ENCODE measurements at regions not wholly inside any gene's neighbourhood (a gene's known extent, or its start where the extent isn't known, plus 50 kb on each side); places are given as distances from the start of the nearest gene placed in this dataset.

GRCh38 chr4:3864742-3865721 is 98.8 kb downstream of the ADRA2C start:
- Mint-ChIP-seq H3K4me1 (ENCODE audit: low read depth, unreplicated experiment) (no peaks in the 10 kb centered on the region), H3K4me3 (ENCODE audit: low read depth, unreplicated experiment) (no peak overlapping the region), H3K27me3 (ENCODE audit: unreplicated experiment) (peaks cover 41% of the 10 kb centered on the region), H3K9me3 (ENCODE audit: low read depth, unreplicated experiment) (no peaks in the 10 kb centered on the region), H3K27ac (ENCODE audit: unreplicated experiment) (no peak overlapping the region), H3K36me3 (ENCODE audit: insufficient read depth, unreplicated experiment) (no peaks in the 10 kb centered on the region)
- BruUV-seq (replicated peaks): no TSS peak
- CTCF ChIA-PET: interaction anchor here (0.7 kb wide), 1 partner anchor 43 kb away, joined by 6 read pairs; no protein-coding TSS in a partner anchor
- intact Hi-C loops (cut with micrococcal nuclease; ENCODE audit: unreplicated experiment): no loop called here
- DNase-seq: no peak
- TF ChIP-seq CTCF (IDR thresholded peaks at IDR 0.05; ENCODE audit: unreplicated experiment): no peak

- intact Hi-C loops (cut with micrococcal nuclease; ENCODE audit: unreplicated experiment): no loop called here
- no peak overlapping the region for H3K27ac Mint-ChIP-seq (ENCODE audit: unreplicated experiment)
- no TSS peak for BruUV-seq (replicated peaks)
Observed at GRCh38 chr4:3865986-3866812, 100.0 kb downstream of the ADRA2C start.

GRCh38 chr4:3866813-3867129 is 100.6 kb downstream of the ADRA2C start:
- no peaks in the 10 kb centered on the region for H3K9me3 Mint-ChIP-seq (ENCODE audit: low read depth, unreplicated experiment)
- intact Hi-C loops (cut with micrococcal nuclease; ENCODE audit: unreplicated experiment): no loop called here
- DNase-seq: no peak
- no peak overlapping the region for H3K27ac Mint-ChIP-seq (ENCODE audit: unreplicated experiment)
- H3K27me3 Mint-ChIP-seq (ENCODE audit: unreplicated experiment): peaks cover 57% of the 10 kb centered on the region
- no TSS peak for BruUV-seq (replicated peaks)
- no peak overlapping the region for H3K4me3 Mint-ChIP-seq (ENCODE audit: low read depth, unreplicated experiment)
- CTCF ChIA-PET: no interaction called here
- no peaks in the 10 kb centered on the region for H3K36me3 Mint-ChIP-seq (ENCODE audit: insufficient read depth, unreplicated experiment)
- no peaks in the 10 kb centered on the region for H3K4me1 Mint-ChIP-seq (ENCODE audit: low read depth, unreplicated experiment)
- TF ChIP-seq CTCF (IDR thresholded peaks at IDR 0.05; ENCODE audit: unreplicated experiment): no peak

More at GRCh38 chr4:3865986-3866812, 100.0 kb downstream of the ADRA2C start:
- H3K4me3 Mint-ChIP-seq (ENCODE audit: low read depth, unreplicated experiment): no peak overlapping the region
- no peaks in the 10 kb centered on the region for H3K4me1 Mint-ChIP-seq (ENCODE audit: low read depth, unreplicated experiment)
- H3K9me3 Mint-ChIP-seq (ENCODE audit: low read depth, unreplicated experiment): no peaks in the 10 kb centered on the region
- DNase-seq: no peak
- no peak for TF ChIP-seq CTCF (IDR thresholded peaks at IDR 0.05; ENCODE audit: unreplicated experiment)
- CTCF ChIA-PET: interaction anchor here (0.7 kb wide), 1 partner anchor 44 kb away, joined by 6 read pairs; no protein-coding TSS in a partner anchor
- peaks cover 53% of the 10 kb centered on the region for H3K27me3 Mint-ChIP-seq (ENCODE audit: unreplicated experiment)
- H3K36me3 Mint-ChIP-seq (ENCODE audit: insufficient read depth, unreplicated experiment): no peaks in the 10 kb centered on the region

GRCh38 chr4:3867403-3868100 is 101.4 kb downstream of the ADRA2C start:
- DNase-seq: no peak
- BruUV-seq (replicated peaks): no TSS peak
- Mint-ChIP-seq H3K36me3 (ENCODE audit: insufficient read depth, unreplicated experiment) (no peaks in the 10 kb centered on the region), H3K4me3 (ENCODE audit: low read depth, unreplicated experiment) (no peak overlapping the region), H3K27me3 (ENCODE audit: unreplicated experiment) (peaks cover 63% of the 10 kb centered on the region), H3K9me3 (ENCODE audit: low read depth, unreplicated experiment) (no peaks in the 10 kb centered on the region), H3K27ac (ENCODE audit: unreplicated experiment) (no peak overlapping the region), H3K4me1 (ENCODE audit: low read depth, unreplicated experiment) (no peaks in the 10 kb centered on the region)
- no peak for TF ChIP-seq CTCF (IDR thresholded peaks at IDR 0.05; ENCODE audit: unreplicated experiment)
- CTCF ChIA-PET: no interaction called here
- intact Hi-C loops (cut with micrococcal nuclease; ENCODE audit: unreplicated experiment): no loop called here
